ENCODE measurements at regions not wholly inside any gene's neighbourhood (a gene's known extent, or its start where the extent isn't known, plus 50 kb on each side); places are given as distances from the start of the nearest gene placed in this dataset.

- no peak for TF ChIP-seq CTCF (IDR thresholded peaks at IDR 0.05; ENCODE audit: low read length)
- no peak for TF ChIP-seq EZH2 (IDR thresholded peaks at IDR 0.05; ENCODE audit: borderline replicate concordance, low read length)
Observed at GRCh38 chr4:170389411-170389810, 299.7 kb upstream of the AADAT start.

Data from OCI-LY1 (cell line).